ENCODE measurements at regions not wholly inside any gene's neighbourhood (a gene's known extent, or its start where the extent isn't known, plus 50 kb on each side); places are given as distances from the start of the nearest gene placed in this dataset.

- no peak for DNase-seq (ENCODE audit: low spot score)
These were observed 276.2 kb upstream of the MAP3K7 start for GRCh38 chr6:90863043-90863442.

GRCh38 chr6:90860822-90861601 is 274.1 kb upstream of the MAP3K7 start:
- DNase-seq (ENCODE audit: low spot score): no peak

GRCh38 chr6:90859612-90860011 is 272.7 kb upstream of the MAP3K7 start:
- DNase-seq (ENCODE audit: low spot score): no peak

GRCh38 chr6:90859056-90859455 is 272.2 kb upstream of the MAP3K7 start:
- no peak for DNase-seq (ENCODE audit: low spot score)

GRCh38 chr6:90849686-90850085 is 262.8 kb upstream of the MAP3K7 start:
- no peak for DNase-seq (ENCODE audit: low spot score)

- DNase-seq (ENCODE audit: low spot score): no peak
These were observed 260.0 kb upstream of the MAP3K7 start for GRCh38 chr6:90846824-90847223.

GRCh38 chr6:90835596-90836212 is 248.8 kb upstream of the MAP3K7 start:
- no peak for DNase-seq (ENCODE audit: low spot score)

GRCh38 chr6:90829311-90829710 is 242.4 kb upstream of the MAP3K7 start:
- DNase-seq (ENCODE audit: low spot score): no peak

- DNase-seq (ENCODE audit: low spot score): no peak
These were observed 233.6 kb upstream of the MAP3K7 start for GRCh38 chr6:90820436-90820835.

- no peak for DNase-seq (ENCODE audit: low spot score)
These were observed 232.6 kb upstream of the MAP3K7 start for GRCh38 chr6:90819483-90819882.

GRCh38 chr6:90818163-90818562 is 231.3 kb upstream of the MAP3K7 start:
- DNase-seq (ENCODE audit: low spot score): no peak

- DNase-seq (ENCODE audit: low spot score): no peak
These were observed 229.9 kb upstream of the MAP3K7 start for GRCh38 chr6:90816764-90817163.

GRCh38 chr6:90811596-90812226 is 224.8 kb upstream of the MAP3K7 start:
- no peak for DNase-seq (ENCODE audit: low spot score)

GRCh38 chr6:90809035-90809434 is 222.2 kb upstream of the MAP3K7 start:
- no peak for DNase-seq (ENCODE audit: low spot score)

GRCh38 chr6:90807791-90808701 is 221.2 kb upstream of the MAP3K7 start:
- no peak for DNase-seq (ENCODE audit: low spot score)

GRCh38 chr6:90805619-90806155 is 218.8 kb upstream of the MAP3K7 start:
- DNase-seq (ENCODE audit: low spot score): no peak

- DNase-seq (ENCODE audit: low spot score): no peak
These were observed 217.1 kb upstream of the MAP3K7 start for GRCh38 chr6:90803956-90804355.

GRCh38 chr6:90795078-90795477 is 208.2 kb upstream of the MAP3K7 start:
- DNase-seq (ENCODE audit: low spot score): no peak

GRCh38 chr6:90793771-90794170 is 206.9 kb upstream of the MAP3K7 start:
- no peak for DNase-seq (ENCODE audit: low spot score)

GRCh38 chr6:90790696-90791095 is 203.8 kb upstream of the MAP3K7 start:
- no peak for DNase-seq (ENCODE audit: low spot score)

GRCh38 chr6:90790058-90790457 is 203.2 kb upstream of the MAP3K7 start:
- DNase-seq (ENCODE audit: low spot score): no peak

- no peak for DNase-seq (ENCODE audit: low spot score)
These were observed 201.9 kb upstream of the MAP3K7 start for GRCh38 chr6:90788781-90789180.
